Mesothelial cell of epicardium (in vitro differentiated cells): ENCODE measurements at regions not wholly inside any gene's neighbourhood (a gene's known extent, or its start where the extent isn't known, plus 50 kb on each side); places are given as distances from the start of the nearest gene placed in this dataset.

Experiments
- DNase-seq, 2 experiments: peaks; one replicate each; pipeline ENCODE4 v3.0.0; 2021; ENCODE audit warnings: low spot score in 2 of 2; ENCODE audit not compliant: unreplicated experiment in 2 of 2
- H3K27ac Mint-ChIP-seq: 2 replicates; pipeline ENCODE4 v1.8.0; 2021; ENCODE audit warnings: mixed read lengths
- H3K27me3 Mint-ChIP-seq: 2 replicates; pipeline ENCODE4 v1.8.0; 2021; ENCODE audit warnings: low read depth, mixed read lengths
- H3K36me3 Mint-ChIP-seq: 2 replicates; pipeline ENCODE4 v1.8.0; 2021; ENCODE audit warnings: mixed read lengths
- H3K4me1 Mint-ChIP-seq: 2 replicates; pipeline ENCODE4 v1.8.0; 2021; ENCODE audit warnings: mixed read lengths
- H3K4me3 Mint-ChIP-seq: 2 replicates; pipeline ENCODE4 v1.8.0; 2021; ENCODE audit warnings: mild to moderate bottlenecking, moderate library complexity, mixed read lengths
- H3K9me3 Mint-ChIP-seq: 2 replicates; pipeline ENCODE4 v1.8.0; 2021; ENCODE audit warnings: mixed read lengths
- TF ChIP-seq, protein P1 (sequence below): fragments of 200-600 bp; sonication (generic); IDR thresholded peaks from one replicate; pipeline ENCODE4 v1.5.0; 2021; ENCODE audit warnings: antibody characterized with exemption; ENCODE audit not compliant: unreplicated experiment

DNA sequence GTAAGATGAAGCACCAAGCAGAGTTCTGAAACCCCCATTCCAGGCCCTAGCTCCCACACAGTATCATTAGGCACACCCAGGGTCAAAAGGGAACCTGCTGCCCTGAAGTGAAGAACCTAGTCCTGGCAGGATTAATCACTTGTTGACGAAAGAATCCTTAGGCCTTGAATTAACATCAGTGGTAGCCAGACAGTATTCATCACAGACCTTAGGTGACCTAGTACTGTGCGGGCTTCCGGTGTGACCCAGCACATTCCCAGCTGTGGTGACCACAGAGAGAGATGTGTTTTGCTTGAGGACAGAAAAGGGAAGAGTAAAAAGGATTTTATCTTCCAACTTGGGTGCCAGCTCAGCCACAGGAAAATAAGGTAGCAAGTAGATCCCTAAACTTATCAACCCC is 1071.4 kb upstream of the FAM98A start:
- Mint-ChIP-seq H3K9me3 (peaks cover 3% of the 10 kb centered on the region), H3K36me3 (no peaks in the 10 kb centered on the region), H3K4me1 (no peaks in the 10 kb centered on the region), H3K27me3 (no peaks in the 10 kb centered on the region), H3K27ac (no peak overlapping the region), H3K4me3 (no peak overlapping the region)
- TF ChIP-seq, protein P1, sequence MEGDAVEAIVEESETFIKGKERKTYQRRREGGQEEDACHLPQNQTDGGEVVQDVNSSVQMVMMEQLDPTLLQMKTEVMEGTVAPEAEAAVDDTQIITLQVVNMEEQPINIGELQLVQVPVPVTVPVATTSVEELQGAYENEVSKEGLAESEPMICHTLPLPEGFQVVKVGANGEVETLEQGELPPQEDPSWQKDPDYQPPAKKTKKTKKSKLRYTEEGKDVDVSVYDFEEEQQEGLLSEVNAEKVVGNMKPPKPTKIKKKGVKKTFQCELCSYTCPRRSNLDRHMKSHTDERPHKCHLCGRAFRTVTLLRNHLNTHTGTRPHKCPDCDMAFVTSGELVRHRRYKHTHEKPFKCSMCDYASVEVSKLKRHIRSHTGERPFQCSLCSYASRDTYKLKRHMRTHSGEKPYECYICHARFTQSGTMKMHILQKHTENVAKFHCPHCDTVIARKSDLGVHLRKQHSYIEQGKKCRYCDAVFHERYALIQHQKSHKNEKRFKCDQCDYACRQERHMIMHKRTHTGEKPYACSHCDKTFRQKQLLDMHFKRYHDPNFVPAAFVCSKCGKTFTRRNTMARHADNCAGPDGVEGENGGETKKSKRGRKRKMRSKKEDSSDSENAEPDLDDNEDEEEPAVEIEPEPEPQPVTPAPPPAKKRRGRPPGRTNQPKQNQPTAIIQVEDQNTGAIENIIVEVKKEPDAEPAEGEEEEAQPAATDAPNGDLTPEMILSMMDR, result no peak
- DNase-seq, result no peak

DNA sequence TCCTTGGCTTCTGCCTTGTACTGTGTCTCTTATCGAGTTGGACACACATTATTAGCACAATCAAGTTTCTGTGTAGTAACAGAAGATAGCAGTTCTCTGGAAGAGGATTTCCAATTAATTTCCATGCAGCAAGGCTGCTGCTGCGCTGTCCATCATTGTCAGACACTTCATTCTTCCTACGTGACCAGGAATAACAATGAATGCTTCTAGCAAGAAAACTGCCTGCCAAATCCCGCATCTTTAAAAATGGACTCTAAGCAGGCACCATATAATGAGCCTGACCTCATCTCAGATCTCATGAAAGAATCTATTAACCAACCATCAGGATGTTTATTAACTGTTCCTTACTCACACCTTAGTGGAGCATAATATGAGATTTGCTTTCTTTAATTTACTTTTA is 1067.7 kb upstream of the FAM98A start:
- TF ChIP-seq, protein P1, result no peak
- no peaks in the 10 kb centered on the region for H3K36me3 Mint-ChIP-seq
- H3K4me1 Mint-ChIP-seq, result no peaks in the 10 kb centered on the region
- H3K27me3 Mint-ChIP-seq, result no peaks in the 10 kb centered on the region
- DNase-seq, result no peak
- H3K4me3 Mint-ChIP-seq, result no peak overlapping the region
- H3K27ac Mint-ChIP-seq, result no peak overlapping the region
- H3K9me3 Mint-ChIP-seq, result no peaks in the 10 kb centered on the region

DNA sequence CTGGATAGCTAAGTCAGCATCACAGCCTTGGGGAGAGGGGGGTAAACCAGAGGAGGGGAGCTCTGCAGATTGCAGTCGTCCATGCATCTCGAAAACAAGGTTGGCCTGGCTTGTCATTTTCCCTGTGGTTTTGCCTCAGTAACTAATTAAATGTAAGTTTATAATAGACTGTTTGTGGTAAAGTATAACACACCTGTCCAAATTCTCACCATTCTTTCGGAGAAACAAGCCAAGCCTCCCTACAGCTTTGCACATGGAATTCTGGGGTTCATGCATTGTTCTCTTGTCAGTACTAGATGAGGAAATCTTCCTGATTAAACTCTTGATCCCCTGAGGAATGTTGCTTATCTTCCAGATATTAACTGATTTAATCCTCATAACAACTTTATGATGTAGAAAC is 1065.2 kb upstream of the FAM98A start:
- peaks cover 4% of the 10 kb centered on the region for H3K27me3 Mint-ChIP-seq
- no peak overlapping the region for H3K4me3 Mint-ChIP-seq
- H3K9me3 Mint-ChIP-seq, result no peaks in the 10 kb centered on the region
- DNase-seq, result no peak
- H3K4me1 Mint-ChIP-seq, result no peaks in the 10 kb centered on the region
- H3K36me3 Mint-ChIP-seq, result no peaks in the 10 kb centered on the region
- TF ChIP-seq, protein P1, result no peak
- no peak overlapping the region for H3K27ac Mint-ChIP-seq

DNA sequence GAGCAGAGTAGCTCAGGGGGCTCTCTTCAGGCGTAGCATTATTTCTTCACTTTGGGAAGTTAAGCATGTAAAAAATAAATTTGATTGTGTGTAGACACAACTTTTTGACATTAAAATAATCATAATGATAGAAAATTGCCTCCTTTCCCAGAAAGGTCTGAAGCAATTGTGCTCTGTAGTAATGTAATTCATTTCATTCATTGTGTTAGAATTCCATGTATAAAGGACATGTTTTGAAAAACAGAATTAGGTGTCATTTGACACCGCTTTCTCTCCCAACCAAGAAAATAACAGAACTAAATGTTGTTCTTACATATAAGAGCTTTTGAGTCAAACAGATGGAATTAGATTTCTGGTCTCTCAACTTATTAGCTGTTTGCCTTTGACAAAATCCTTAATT is 1064.2 kb upstream of the FAM98A start:
- Mint-ChIP-seq H3K4me3 (no peak overlapping the region), H3K4me1 (no peaks in the 10 kb centered on the region), H3K9me3 (no peaks in the 10 kb centered on the region), H3K36me3 (no peaks in the 10 kb centered on the region), H3K27ac (no peak overlapping the region), H3K27me3 (peaks cover 4% of the 10 kb centered on the region)
- DNase-seq, result no peak
- TF ChIP-seq, protein P1, result no peak

DNA sequence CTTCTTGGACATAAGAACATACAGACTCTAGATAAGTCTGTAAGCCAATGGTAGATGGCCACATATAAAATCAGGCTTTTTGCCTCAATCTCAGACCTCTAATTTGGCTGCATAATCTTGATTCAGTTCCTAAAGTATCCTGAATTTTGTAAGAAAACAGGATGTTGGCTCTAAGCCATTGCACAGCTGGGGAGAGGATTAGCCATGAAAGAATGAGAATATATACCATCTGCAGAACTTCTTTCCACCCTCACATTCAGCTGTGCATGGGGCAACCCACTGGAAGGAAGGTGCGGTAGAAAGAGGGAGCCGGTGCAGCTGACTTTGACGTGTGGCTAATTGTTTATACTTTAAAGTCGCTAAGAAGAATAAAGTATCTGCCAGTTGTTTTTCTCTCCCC is 1061.6 kb upstream of the FAM98A start:
- Mint-ChIP-seq H3K4me3 (no peak overlapping the region), H3K4me1 (no peaks in the 10 kb centered on the region), H3K27ac (no peak overlapping the region), H3K36me3 (no peaks in the 10 kb centered on the region), H3K27me3 (peaks cover 4% of the 10 kb centered on the region), H3K9me3 (no peaks in the 10 kb centered on the region)
- TF ChIP-seq, protein P1, result no peak
- DNase-seq, result no peak

DNA sequence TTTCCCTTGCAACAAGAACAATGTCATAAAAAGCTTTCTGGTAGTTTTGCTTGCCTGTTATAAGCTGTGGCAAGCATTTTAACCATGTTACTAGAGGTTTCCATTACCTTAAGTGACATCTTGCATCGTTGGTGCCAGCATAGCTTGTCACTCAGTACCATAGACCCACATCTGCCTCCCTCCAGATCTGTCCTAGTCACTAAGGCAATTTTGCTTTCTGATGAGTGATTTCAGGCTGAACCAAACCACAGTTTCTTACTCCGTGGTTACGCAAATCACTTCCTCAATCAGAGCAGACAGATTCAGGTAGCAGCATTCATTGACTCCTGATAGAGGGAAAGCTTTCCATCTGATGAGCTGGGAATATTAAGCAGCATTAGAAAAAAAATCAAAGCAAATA is 1057.5 kb upstream of the FAM98A start:
- no peak for DNase-seq
- Mint-ChIP-seq H3K27ac (no peak overlapping the region), H3K9me3 (peaks cover 14% of the 10 kb centered on the region), H3K36me3 (no peaks in the 10 kb centered on the region), H3K27me3 (peaks cover 3% of the 10 kb centered on the region), H3K4me1 (no peaks in the 10 kb centered on the region), H3K4me3 (no peak overlapping the region)
- TF ChIP-seq, protein P1, result no peak
